Choroid plexus epithelial cell (primary cell): ENCODE measurements at regions not wholly inside any gene's neighbourhood (a gene's known extent, or its start where the extent isn't known, plus 50 kb on each side); places are given as distances from the start of the nearest gene placed in this dataset.

ENCODE experiments used
- DNase-seq: peaks from one replicate; pipeline ENCODE4 v3.0.0-alpha.2; 2010; ENCODE audit warnings: low read depth
- H3K4me3 ChIP-seq: 2 replicates; pipeline ENCODE4 v1.5.1; 2011; ENCODE audit warnings: low read depth, mild to moderate bottlenecking, control low read depth, low read length, moderate library complexity
- CTCF ChIP-seq: conservative IDR thresholded peaks from 2 replicates; pipeline ENCODE4 v1.5.1; 2011; ENCODE audit warnings: low read depth, mild to moderate bottlenecking, control low read depth, inconsistent platforms, low read length, moderate library complexity

GRCh38 chr5:43947935-43948334 lies 345.0 kb downstream of the NNT start:
- no peak for DNase-seq
- TF ChIP-seq CTCF: no peak
- no peak overlapping the region for H3K4me3 ChIP-seq

- no peak for DNase-seq
- TF ChIP-seq CTCF: no peak
- H3K4me3 ChIP-seq: no peak overlapping the region
Observed at GRCh38 chr5:43941806-43942205, 338.8 kb downstream of the NNT start.

GRCh38 chr5:43940562-43940961 lies 337.6 kb downstream of the NNT start:
- DNase-seq: no peak
- H3K4me3 ChIP-seq: no peak overlapping the region
- no peak for TF ChIP-seq CTCF

- DNase-seq: no peak
- no peak overlapping the region for H3K4me3 ChIP-seq
- no peak for TF ChIP-seq CTCF
Observed at GRCh38 chr5:43926923-43927322, 323.9 kb downstream of the NNT start.

GRCh38 chr5:43920422-43920821 lies 317.4 kb downstream of the NNT start:
- no peak for TF ChIP-seq CTCF
- no peak overlapping the region for H3K4me3 ChIP-seq
- no peak for DNase-seq

GRCh38 chr5:43917925-43918324 lies 314.9 kb downstream of the NNT start:
- H3K4me3 ChIP-seq: no peak overlapping the region
- no peak for DNase-seq
- TF ChIP-seq CTCF: no peak

GRCh38 chr5:43903129-43903528 lies 300.1 kb downstream of the NNT start:
- no peak for DNase-seq
- no peak for TF ChIP-seq CTCF
- no peak overlapping the region for H3K4me3 ChIP-seq
